HEK293 (cell line): ENCODE measurements at regions not wholly inside any gene's neighbourhood (a gene's known extent, or its start where the extent isn't known, plus 50 kb on each side); places are given as distances from the start of the nearest gene placed in this dataset.

Source experiments
- CTCF ChIA-PET: fragments of 350-600 bp; formaldehyde crosslinking; extraction: SDS; loops from one replicate; lab custom pipeline; 2021; ENCODE audit warnings: antibody characterized with exemption; lab: Yijun Ruan, JAX
- POLR2A ChIA-PET: fragments of 300-600 bp; formaldehyde crosslinking; extraction: SDS; loops from one replicate; lab custom pipeline; 2020; ENCODE audit warnings: antibody characterized with exemption, inconsistent platforms; lab: Yijun Ruan, JAX
- H3K27ac ChIP-seq: fragments of 200-500 bp; sonication (Bioruptor generic); 2 replicates; pipeline ENCODE4 v1.5.1; 2014; ENCODE audit warnings: low read depth, low read length, control low read depth, inconsistent platforms; ENCODE audit errors: extremely low read depth
- H3K36me3 ChIP-seq, 2 experiments: fragments of 200-500 bp in 1 of 2; sonication (Bioruptor generic) in 1 of 2; 1 replicate in 1 of 2; 2 replicates in 1 of 2; pipeline ENCODE4 v1.5.1; 2014 to 2017; ENCODE audit warnings: inconsistent platforms in 2 of 2, low read length in 2 of 2; ENCODE audit not compliant: control insufficient read depth in 2 of 2, insufficient read depth in 1 of 2
- H3K4me1 ChIP-seq: fragments of 200-500 bp; sonication (Bioruptor generic); 2 replicates; pipeline ENCODE4 v1.5.1; 2014; ENCODE audit warnings: mild to moderate bottlenecking, low read length, inconsistent platforms; ENCODE audit not compliant: control insufficient read depth, insufficient read depth
- H3K4me3 ChIP-seq: 2 replicates; pipeline ENCODE4 v1.5.1; 2011; ENCODE audit warnings: low read depth, mild to moderate bottlenecking, control low read depth, low read length, moderate library complexity
- H3K9me3 ChIP-seq: fragments of 200-500 bp; sonication (Bioruptor generic); 2 replicates; pipeline ENCODE4 v1.5.1; 2014; ENCODE audit warnings: low read depth, low read length, inconsistent platforms; ENCODE audit not compliant: control insufficient read depth, insufficient read depth
- BCL6B ChIP-seq: fragments of 450-650 bp; formaldehyde crosslinking; IDR thresholded peaks from 2 replicates; pipeline ENCODE4 v1.5.1; 2017; ENCODE audit warnings: missing biosample characterization, missing genetic modification characterization
- HOXC10 ChIP-seq: sonication (generic); formaldehyde crosslinking; IDR thresholded peaks from 2 replicates; pipeline ENCODE4 v1.8.1; 2023; ENCODE audit warnings: mild to moderate bottlenecking, missing genetic modification reagents
- KLF16 ChIP-seq: fragments of 450-650 bp; formaldehyde crosslinking; IDR thresholded peaks from 2 replicates; pipeline ENCODE4 v1.5.1; 2017; ENCODE audit warnings: missing biosample characterization, missing genetic modification characterization
- MYNN ChIP-seq: fragments of 450-650 bp; formaldehyde crosslinking; IDR thresholded peaks from 2 replicates; pipeline ENCODE4 v1.5.1; 2016; ENCODE audit warnings: missing biosample characterization, missing genetic modification characterization, borderline replicate concordance
- PBX3 ChIP-seq: sonication (generic); formaldehyde crosslinking; IDR thresholded peaks from 2 replicates; pipeline ENCODE4 v1.8.1; 2022; ENCODE audit warnings: mild to moderate bottlenecking, moderate library complexity, missing genetic modification reagents
- REST ChIP-seq: fragments of 450-650 bp; formaldehyde crosslinking; IDR thresholded peaks from 2 replicates; pipeline ENCODE4 v1.5.1; 2016; ENCODE audit warnings: missing biosample characterization, missing genetic modification characterization
- SALL2 ChIP-seq: fragments of 450-650 bp; formaldehyde crosslinking; IDR thresholded peaks from 2 replicates; pipeline ENCODE4 v1.5.0; 2017; ENCODE audit warnings: missing biosample characterization, mild to moderate bottlenecking, missing genetic modification characterization, borderline replicate concordance
- SETDB1 ChIP-seq: IDR thresholded peaks from one replicate; pipeline ENCODE4 v1.6.1; 2017; ENCODE audit warnings: mild to moderate bottlenecking, low read length, moderate library complexity, mixed read lengths; ENCODE audit not compliant: insufficient read length
- WT1 ChIP-seq: fragments of 450-650 bp; formaldehyde crosslinking; IDR thresholded peaks from 2 replicates; pipeline ENCODE4 v1.5.1; 2016; ENCODE audit warnings: missing biosample characterization, missing genetic modification characterization
- ZBTB1 ChIP-seq: fragments of 450-650 bp; formaldehyde crosslinking; IDR thresholded peaks from 2 replicates; pipeline ENCODE4 v1.5.1; 2016; ENCODE audit warnings: missing biosample characterization, missing genetic modification characterization
- ZBTB48 ChIP-seq: fragments of 450-650 bp; formaldehyde crosslinking; IDR thresholded peaks from 2 replicates; pipeline ENCODE4 v1.5.1; 2016; ENCODE audit warnings: missing biosample characterization, missing genetic modification characterization
- ZFP69B ChIP-seq: fragments of 450-650 bp; formaldehyde crosslinking; IDR thresholded peaks from 2 replicates; pipeline ENCODE4 v1.5.1; 2016; ENCODE audit warnings: missing biosample characterization, missing genetic modification characterization
- ZNF324 ChIP-seq: fragments of 450-650 bp; formaldehyde crosslinking; IDR thresholded peaks from 2 replicates; pipeline ENCODE4 v1.5.1; 2016; ENCODE audit warnings: missing biosample characterization, missing genetic modification characterization
- ZNF362 ChIP-seq: fragments of 450-650 bp; formaldehyde crosslinking; IDR thresholded peaks from 2 replicates; pipeline ENCODE4 v1.5.1; 2016; ENCODE audit warnings: missing biosample characterization, missing genetic modification characterization
- ZNF404 ChIP-seq: fragments of 450-650 bp; formaldehyde crosslinking; IDR thresholded peaks from 2 replicates; pipeline ENCODE4 v1.5.1; 2017; ENCODE audit warnings: missing biosample characterization, missing genetic modification characterization
- ZNF501 ChIP-seq: fragments of 450-650 bp; formaldehyde crosslinking; IDR thresholded peaks from 2 replicates; pipeline ENCODE4 v1.5.1; 2016; ENCODE audit warnings: missing biosample characterization, missing genetic modification characterization
- ZNF561 ChIP-seq: fragments of 450-650 bp; IDR thresholded peaks from 2 replicates; pipeline ENCODE4 v1.5.1; 2018; ENCODE audit warnings: missing biosample characterization, missing genetic modification characterization, borderline replicate concordance
- ZNF585B ChIP-seq: fragments of 450-650 bp; formaldehyde crosslinking; IDR thresholded peaks from 2 replicates; pipeline ENCODE4 v1.5.1; 2016; ENCODE audit warnings: missing biosample characterization, missing genetic modification characterization
- ZNF600 ChIP-seq: fragments of 450-650 bp; formaldehyde crosslinking; IDR thresholded peaks from 2 replicates; pipeline ENCODE4 v1.5.1; 2016; ENCODE audit warnings: missing biosample characterization, missing genetic modification characterization
- ZNF658 ChIP-seq: fragments of 450-650 bp; formaldehyde crosslinking; IDR thresholded peaks from 2 replicates; pipeline ENCODE4; 2016; ENCODE audit warnings: missing biosample characterization, missing genetic modification characterization
- ZNF660 ChIP-seq: fragments of 450-650 bp; IDR thresholded peaks from 2 replicates; pipeline ENCODE4 v1.5.1; 2018; ENCODE audit warnings: missing biosample characterization, mild to moderate bottlenecking, missing genetic modification characterization
- ZNF701 ChIP-seq: fragments of 450-650 bp; formaldehyde crosslinking; IDR thresholded peaks from 2 replicates; pipeline ENCODE4 v1.5.1; 2016; ENCODE audit warnings: missing biosample characterization, missing genetic modification characterization
- ZNF776 ChIP-seq: fragments of 450-650 bp; formaldehyde crosslinking; IDR thresholded peaks from 2 replicates; pipeline ENCODE4 v1.5.0; 2017; ENCODE audit warnings: missing biosample characterization, missing genetic modification characterization, borderline replicate concordance
- ZNF785 ChIP-seq: fragments of 450-650 bp; formaldehyde crosslinking; IDR thresholded peaks from 2 replicates; pipeline ENCODE4 v1.5.1; 2016; ENCODE audit warnings: missing biosample characterization, missing genetic modification characterization
- ZNF830 ChIP-seq: fragments of 450-650 bp; IDR thresholded peaks from 2 replicates; pipeline ENCODE4 v1.5.0; 2018; ENCODE audit warnings: missing biosample characterization, missing genetic modification characterization, low read depth, mild to moderate bottlenecking, moderate library complexity

- TF ChIP-seq ZBTB1 (tag by site-specific recombination) = no peak
- no peak for TF ChIP-seq ZNF561 (tag by site-specific recombination)
- TF ChIP-seq REST (tag by site-specific recombination) = no peak
- no peak for TF ChIP-seq ZBTB48 (tag by site-specific recombination)
- no peak for TF ChIP-seq ZNF600 (tag by site-specific recombination)
- TF ChIP-seq WT1 (tag by site-specific recombination) = no peak
- no peak for TF ChIP-seq ZNF585B
- no peak for TF ChIP-seq PBX3 (CRISPR knock-in tag)
- no peak for TF ChIP-seq ZNF701 (tag by site-specific recombination)
- no peak for TF ChIP-seq ZNF785 (tag by site-specific recombination)
Measured at GRCh38 chr1:55987491-55988249, 591.7 kb downstream of the PLPP3 start (continued).

GRCh38 chr1:55986003-55986402 lies 593.4 kb downstream of the PLPP3 start:
- TF ChIP-seq ZNF404 (tag by site-specific recombination) (no peak), ZNF776 (tag by site-specific recombination) (no peak), ZNF701 (tag by site-specific recombination) (no peak), ZNF830 (tag by site-specific recombination) (no peak), SALL2 (tag by site-specific recombination) (no peak), ZNF658 (no peak), HOXC10 (no peak), ZFP69B (tag by site-specific recombination) (no peak), SETDB1 (no peak)
- ChIA-PET POLR2A (no interaction called here), CTCF (interaction anchor here (0.5 to 1.2 kb wide), 2 partner anchors 17 to 286 kb away, joined by 3 to 4 read pairs; no protein-coding TSS in a partner anchor)
- Histone ChIP-seq H3K36me3 (no peaks in the 10 kb centered on the region), H3K4me3 (no peak overlapping the region), H3K27ac (no peak overlapping the region), H3K4me1 (no peaks in the 10 kb centered on the region), H3K9me3 (no peaks in the 10 kb centered on the region)

GRCh38 chr1:55981010-55981650 lies 598.2 kb downstream of the PLPP3 start:
- Histone ChIP-seq H3K27ac (no peak overlapping the region), H3K4me1 (no peaks in the 10 kb centered on the region), H3K9me3 (no peaks in the 10 kb centered on the region), H3K4me3 (no peak overlapping the region), H3K36me3 (no peaks in the 10 kb centered on the region)
- ChIA-PET POLR2A (interaction anchor here (0.7 kb wide), 1 partner anchor 154 kb away, joined by 3 read pairs; no protein-coding TSS in a partner anchor), CTCF (interaction anchor here (0.6 to 0.7 kb wide), 2 partner anchors 154 to 1030 kb away, joined by 3 read pairs; no protein-coding TSS in a partner anchor)
- TF ChIP-seq ZNF660 (tag by site-specific recombination) (no peak), ZNF324 (tag by site-specific recombination) (no peak), ZNF362 (tag by site-specific recombination) (no peak), ZNF501 (tag by site-specific recombination) (no peak), MYNN (tag by site-specific recombination) (no peak), BCL6B (tag by site-specific recombination) (no peak), KLF16 (tag by site-specific recombination) (no peak)
